Activated T-helper 2 cell treated with anti-CD3 and anti-CD28 coated beads, Interferon-gamma antibody, Interleukin-2, Interleukin-4, amounts not matched to agents 10 μg/mL and 5 μg/mL and 100 μg/mL, durations not matched to agents 14 hours and 24 hours and 36 hours (primary cell): ENCODE measurements at regions not wholly inside any gene's neighbourhood (a gene's known extent, or its start where the extent isn't known, plus 50 kb on each side); places are given as distances from the start of the nearest gene placed in this dataset.

ENCODE experiments used
- DNase-seq: peaks from one replicate; pipeline ENCODE4 v3.0.0; 2021; ENCODE audit warnings: low spot score
- H3K27ac Mint-ChIP-seq: one replicate; pipeline ENCODE4 v1.8.0; 2021; ENCODE audit warnings: mixed read lengths
- H3K27me3 Mint-ChIP-seq: one replicate; pipeline ENCODE4 v1.8.0; 2021; ENCODE audit warnings: low read depth, mixed read lengths
- H3K36me3 Mint-ChIP-seq: one replicate; pipeline ENCODE4 v1.8.0; 2021; ENCODE audit warnings: low read depth, mixed read lengths
- H3K4me1 Mint-ChIP-seq: one replicate; pipeline ENCODE4 v1.8.0; 2021; ENCODE audit warnings: low read depth, mixed read lengths
- H3K4me3 Mint-ChIP-seq: one replicate; pipeline ENCODE4 v1.8.0; 2021; ENCODE audit warnings: low read depth, mild to moderate bottlenecking, moderate library complexity, mixed read lengths
- H3K9me3 Mint-ChIP-seq: one replicate; pipeline ENCODE4 v1.8.0; 2021; ENCODE audit warnings: mixed read lengths
- intact Hi-C: fragments of 100-400 bp; cut with micrococcal nuclease; formaldehyde crosslinking; loops from one replicate; pipeline ENCODE4 v1.15.1; 2023

GRCh38 chr17:27072885-27073284 is 221.0 kb upstream of the WSB1 start:
- Mint-ChIP-seq H3K27me3 (no peaks in the 10 kb centered on the region), H3K4me3 (no peak overlapping the region), H3K4me1 (no peaks in the 10 kb centered on the region), H3K9me3 (no peaks in the 10 kb centered on the region), H3K27ac (no peak overlapping the region), H3K36me3 (no peaks in the 10 kb centered on the region)
- intact Hi-C loops = no loop called here
- no peak for DNase-seq

GRCh38 chr17:27076814-27077213 is 217.1 kb upstream of the WSB1 start:
- no peaks in the 10 kb centered on the region for H3K9me3 Mint-ChIP-seq
- H3K4me3 Mint-ChIP-seq = no peak overlapping the region
- intact Hi-C loops = no loop called here
- no peak overlapping the region for H3K27ac Mint-ChIP-seq
- DNase-seq = no peak
- no peaks in the 10 kb centered on the region for H3K4me1 Mint-ChIP-seq
- no peaks in the 10 kb centered on the region for H3K36me3 Mint-ChIP-seq
- H3K27me3 Mint-ChIP-seq = no peaks in the 10 kb centered on the region

DNA sequence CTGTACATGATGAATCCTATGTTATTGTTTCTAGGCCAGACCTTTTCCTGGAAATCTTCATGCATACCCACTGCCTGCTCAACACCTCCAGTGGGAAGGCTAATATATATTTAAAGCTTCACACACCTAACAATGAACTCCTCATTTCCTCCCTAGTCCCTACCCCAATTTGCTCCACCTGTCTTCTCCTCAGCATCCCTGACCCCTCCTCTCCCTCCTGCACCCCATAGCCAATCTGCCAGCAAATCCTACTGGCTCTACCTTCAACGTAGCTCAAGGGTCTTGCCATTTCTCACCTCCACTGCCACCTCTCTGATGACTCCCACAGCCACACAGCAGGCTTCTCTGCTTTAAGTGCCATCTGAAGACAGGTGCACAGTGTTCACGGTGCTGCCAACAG is 215.6 kb upstream of the WSB1 start:
- intact Hi-C loops = no loop called here
- DNase-seq = no peak
- Mint-ChIP-seq H3K9me3 (no peaks in the 10 kb centered on the region), H3K4me3 (no peak overlapping the region), H3K27me3 (no peaks in the 10 kb centered on the region), H3K27ac (no peak overlapping the region), H3K4me1 (no peaks in the 10 kb centered on the region), H3K36me3 (no peaks in the 10 kb centered on the region)

DNA sequence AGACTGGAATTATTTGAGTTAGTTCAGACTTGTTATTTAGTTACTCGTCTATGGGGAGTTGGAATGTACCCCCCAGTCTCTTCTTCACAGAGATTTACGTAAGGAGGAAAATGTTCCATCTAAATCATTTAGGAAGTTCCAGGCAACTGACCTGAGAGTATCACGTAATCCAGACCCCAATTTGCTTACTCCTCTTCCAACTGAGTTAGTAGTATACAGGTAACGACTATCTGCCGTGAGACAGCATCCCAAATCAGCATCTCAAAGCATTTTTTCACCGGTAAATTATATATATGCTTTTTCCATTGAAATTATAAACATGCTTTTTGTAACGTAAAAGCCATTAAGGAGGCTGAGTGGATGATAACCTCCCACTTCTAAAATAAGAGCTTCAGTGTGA is 214.3 kb upstream of the WSB1 start:
- no peaks in the 10 kb centered on the region for H3K9me3 Mint-ChIP-seq
- no peaks in the 10 kb centered on the region for H3K27me3 Mint-ChIP-seq
- H3K27ac Mint-ChIP-seq = no peak overlapping the region
- no peak for DNase-seq
- no peaks in the 10 kb centered on the region for H3K4me1 Mint-ChIP-seq
- H3K36me3 Mint-ChIP-seq = no peaks in the 10 kb centered on the region
- intact Hi-C loops = loop anchor here (10.0 kb wide), 1 partner anchor 65 kb away; no protein-coding TSS in a partner anchor
- no peak overlapping the region for H3K4me3 Mint-ChIP-seq

- Mint-ChIP-seq H3K4me3 (no peak overlapping the region), H3K27ac (no peak overlapping the region), H3K36me3 (no peaks in the 10 kb centered on the region), H3K27me3 (no peaks in the 10 kb centered on the region), H3K4me1 (no peaks in the 10 kb centered on the region), H3K9me3 (no peaks in the 10 kb centered on the region)
- intact Hi-C loops = loop anchor here (10.0 kb wide), 1 partner anchor 64 kb away; no protein-coding TSS in a partner anchor
- DNase-seq = no peak
Measured at GRCh38 chr17:27081002-27081638, 212.8 kb upstream of the WSB1 start.

- H3K4me1 Mint-ChIP-seq = no peaks in the 10 kb centered on the region
- no peaks in the 10 kb centered on the region for H3K36me3 Mint-ChIP-seq
- no peak overlapping the region for H3K4me3 Mint-ChIP-seq
- no peaks in the 10 kb centered on the region for H3K9me3 Mint-ChIP-seq
- H3K27ac Mint-ChIP-seq = no peak overlapping the region
- no peak for DNase-seq
- intact Hi-C loops = loop anchor here (10.0 kb wide), 1 partner anchor 63 kb away; no protein-coding TSS in a partner anchor
- H3K27me3 Mint-ChIP-seq = no peaks in the 10 kb centered on the region
Measured at GRCh38 chr17:27082023-27082774, 211.7 kb upstream of the WSB1 start.

DNA sequence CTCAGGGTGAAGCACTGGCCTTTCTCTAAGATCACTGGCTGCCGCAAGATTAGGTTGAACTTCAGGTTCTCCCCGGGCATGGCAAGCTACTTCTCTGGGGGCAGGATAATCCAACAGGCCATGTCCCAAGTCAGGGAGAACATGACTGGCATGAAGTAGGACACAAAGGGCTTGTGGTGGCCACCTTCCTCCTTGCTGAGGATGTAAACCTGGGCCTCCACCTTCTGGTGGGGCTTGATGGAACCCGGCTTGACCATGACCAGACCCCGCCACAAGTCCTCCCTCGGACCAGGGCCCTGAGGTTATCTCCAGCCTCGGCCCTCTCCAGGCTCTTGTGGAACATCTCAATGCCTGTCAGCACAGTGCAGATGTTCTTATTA is 211.1 kb upstream of the WSB1 start:
- intact Hi-C loops = loop anchor here (10.0 kb wide), 1 partner anchor 62 kb away; no protein-coding TSS in a partner anchor
- DNase-seq = no peak
- H3K4me3 Mint-ChIP-seq = no peak overlapping the region

DNA sequence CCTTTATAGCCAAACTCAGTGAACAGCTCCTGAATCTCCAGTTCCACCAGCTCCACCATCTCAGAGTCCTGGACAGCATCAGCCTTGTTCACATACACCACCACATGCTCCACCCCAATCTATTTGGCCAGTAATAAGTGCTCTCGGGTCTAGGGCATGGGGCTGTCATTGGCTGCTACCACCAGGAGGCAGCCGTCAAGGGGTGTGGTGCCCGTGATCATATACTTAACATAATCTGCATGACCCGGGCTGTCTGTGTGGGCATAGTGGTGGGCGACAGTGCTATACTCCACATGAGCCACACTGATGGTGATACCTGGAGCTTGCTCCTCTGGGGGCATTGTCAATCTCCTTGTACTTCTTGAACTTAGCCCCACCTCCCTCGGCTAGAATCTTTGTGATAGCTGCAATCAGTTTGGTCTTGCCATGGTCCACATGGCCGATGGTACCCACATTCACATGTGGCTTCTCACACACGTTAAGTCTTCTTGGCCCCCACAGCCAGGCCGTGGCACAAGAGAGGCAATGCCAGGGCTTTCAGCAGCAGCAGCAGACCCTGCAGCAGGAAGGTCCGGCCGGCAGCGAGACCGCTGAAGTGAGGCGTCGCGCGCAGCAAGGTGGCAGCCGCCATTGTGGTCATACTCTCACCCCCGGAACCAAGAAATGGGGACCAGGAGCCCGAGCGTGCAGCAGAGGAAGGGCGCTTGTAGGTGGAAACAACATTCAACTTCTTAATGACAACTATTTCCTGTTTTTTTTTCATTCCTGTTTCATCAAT is 210.3 kb upstream of the WSB1 start:
- Mint-ChIP-seq H3K36me3 (no peaks in the 10 kb centered on the region), H3K27me3 (no peaks in the 10 kb centered on the region), H3K9me3 (no peaks in the 10 kb centered on the region), H3K27ac (no peak overlapping the region), H3K4me3 (no peak overlapping the region), H3K4me1 (no peaks in the 10 kb centered on the region)
- DNase-seq = no peak
- intact Hi-C loops = loop anchor here (10.0 kb wide), 1 partner anchor 61 kb away; no protein-coding TSS in a partner anchor

More for the DNA sequence above, 211.1 kb upstream of the WSB1 start:
- Mint-ChIP-seq H3K27ac (no peak overlapping the region), H3K9me3 (no peaks in the 10 kb centered on the region), H3K36me3 (no peaks in the 10 kb centered on the region), H3K27me3 (no peaks in the 10 kb centered on the region), H3K4me1 (no peaks in the 10 kb centered on the region)

GRCh38 chr17:27085517-27085916 is 208.4 kb upstream of the WSB1 start:
- intact Hi-C loops = loop anchor here (10.0 kb wide), 1 partner anchor 59 kb away; no protein-coding TSS in a partner anchor
- Mint-ChIP-seq H3K36me3 (no peaks in the 10 kb centered on the region), H3K9me3 (no peaks in the 10 kb centered on the region), H3K27me3 (no peaks in the 10 kb centered on the region), H3K27ac (no peak overlapping the region), H3K4me3 (no peak overlapping the region), H3K4me1 (no peaks in the 10 kb centered on the region)
- DNase-seq = no peak

DNA sequence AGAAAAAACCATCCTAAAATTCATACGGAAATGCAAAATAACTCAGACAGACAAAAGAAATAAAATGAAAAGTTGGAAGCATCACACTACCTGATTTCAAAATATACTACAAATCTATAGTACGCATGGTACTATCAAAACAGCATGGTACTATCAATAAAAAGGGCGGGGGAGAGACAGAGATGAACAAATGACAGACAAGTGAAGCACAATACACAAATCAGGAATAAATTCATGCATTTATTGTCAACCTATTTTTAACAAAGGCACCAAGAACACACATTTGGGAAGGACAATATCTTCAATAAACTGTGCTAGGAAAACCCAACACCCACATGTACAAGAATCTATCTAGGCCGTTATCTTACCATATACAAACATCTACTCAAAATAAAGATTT is 207.4 kb upstream of the WSB1 start:
- Mint-ChIP-seq H3K4me1 (no peaks in the 10 kb centered on the region), H3K36me3 (no peaks in the 10 kb centered on the region), H3K27me3 (no peaks in the 10 kb centered on the region), H3K4me3 (no peak overlapping the region), H3K27ac (no peak overlapping the region), H3K9me3 (no peaks in the 10 kb centered on the region)
- intact Hi-C loops = loop anchor here (10.0 kb wide), 1 partner anchor 58 kb away; no protein-coding TSS in a partner anchor
- DNase-seq = no peak

GRCh38 chr17:27087935-27088766 is 205.8 kb upstream of the WSB1 start:
- no peak overlapping the region for H3K4me3 Mint-ChIP-seq
- H3K27ac Mint-ChIP-seq = no peak overlapping the region
- H3K27me3 Mint-ChIP-seq = no peaks in the 10 kb centered on the region
- H3K36me3 Mint-ChIP-seq = no peaks in the 10 kb centered on the region
- intact Hi-C loops = loop anchor here (10.0 kb wide), 1 partner anchor 57 kb away; no protein-coding TSS in a partner anchor
- DNase-seq = no peak
- H3K9me3 Mint-ChIP-seq = no peaks in the 10 kb centered on the region
- H3K4me1 Mint-ChIP-seq = no peaks in the 10 kb centered on the region

- Mint-ChIP-seq H3K27me3 (no peaks in the 10 kb centered on the region), H3K4me3 (no peak overlapping the region), H3K36me3 (no peaks in the 10 kb centered on the region), H3K27ac (no peak overlapping the region), H3K4me1 (no peaks in the 10 kb centered on the region), H3K9me3 (no peaks in the 10 kb centered on the region)
- DNase-seq = no peak
- intact Hi-C loops = loop anchor here (10.0 kb wide), 1 partner anchor 56 kb away; no protein-coding TSS in a partner anchor
Measured at GRCh38 chr17:27088767-27089078, 205.2 kb upstream of the WSB1 start.
